ELR (cell line): ENCODE measurements at regions not wholly inside any gene's neighbourhood (a gene's known extent, or its start where the extent isn't known, plus 50 kb on each side); places are given as distances from the start of the nearest gene placed in this dataset.

Experiments used
- DNase-seq: peaks from one replicate; pipeline ENCODE4 v3.0.0-alpha.2; 2015; ENCODE audit warnings: low read depth

DNA sequence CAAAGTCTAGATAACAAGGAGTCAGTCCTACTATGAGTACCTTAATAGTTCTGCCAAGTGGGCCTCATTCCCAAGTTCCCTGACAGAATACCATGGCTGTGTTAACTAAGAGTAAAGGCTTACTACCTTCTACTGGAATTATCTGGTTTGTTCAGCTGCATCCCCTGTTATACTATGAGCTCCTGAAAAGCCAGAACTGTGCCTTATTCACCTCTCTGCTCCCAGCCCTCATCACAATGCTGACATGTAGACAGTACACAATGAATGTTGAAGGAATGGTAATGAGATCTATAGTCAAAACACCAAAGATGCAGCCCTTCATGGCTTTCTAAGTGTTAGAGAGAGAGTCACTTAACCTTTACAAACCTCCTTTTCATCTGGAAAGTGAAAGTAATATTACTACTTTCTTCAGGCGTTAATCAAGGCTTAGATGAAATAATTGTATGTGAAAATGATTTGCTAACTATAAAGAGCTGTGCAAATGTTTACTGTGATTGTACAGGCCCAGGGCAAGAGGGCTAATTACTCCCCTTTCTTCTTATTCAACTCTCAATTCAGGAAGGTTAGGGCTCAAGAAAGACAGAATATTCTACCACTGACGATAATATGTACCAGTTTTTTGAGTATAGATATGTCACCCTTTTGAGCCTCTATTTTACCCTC lies 70.3 kb upstream of the MROH9 start:
- DNase-seq: no peak

DNA sequence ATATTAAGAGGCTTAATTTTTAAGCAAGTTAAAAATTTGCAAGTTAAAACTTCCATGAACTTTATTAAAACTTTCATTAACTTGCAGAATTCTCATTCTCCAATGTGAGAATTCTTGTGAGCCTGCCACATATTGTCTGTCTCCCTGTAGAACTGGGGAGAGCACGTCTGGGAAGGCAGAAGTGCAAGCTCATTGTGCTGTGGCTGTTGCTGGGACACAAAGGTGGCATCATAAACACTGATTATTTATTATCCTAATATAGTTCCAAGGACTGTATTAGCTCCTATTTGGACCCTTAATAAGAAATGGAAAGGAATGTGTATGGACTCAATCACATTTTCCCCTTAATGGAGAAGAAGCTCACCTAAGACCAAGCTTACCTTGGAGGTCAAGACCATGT lies 68.7 kb upstream of the MROH9 start:
- no peak for DNase-seq

DNA sequence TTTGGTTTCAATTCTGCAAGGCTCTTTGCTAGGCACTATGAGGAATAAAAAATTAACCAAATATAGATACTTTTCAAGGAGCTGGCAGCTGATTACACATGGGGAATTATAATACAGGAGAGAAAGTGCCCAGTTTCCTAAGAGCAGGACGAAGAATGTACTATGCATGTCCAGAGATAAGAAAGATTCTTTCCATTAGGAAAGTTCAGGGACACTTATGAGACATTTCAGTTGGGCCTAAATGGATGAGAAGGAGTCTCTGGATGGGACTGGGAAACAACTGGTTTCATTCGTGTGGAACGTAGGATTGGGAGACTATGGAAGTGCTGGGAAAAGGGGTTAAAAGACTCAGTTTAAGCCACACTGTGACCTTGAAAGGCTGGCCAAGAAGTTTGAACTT lies 63.5 kb upstream of the MROH9 start:
- no peak for DNase-seq

DNA sequence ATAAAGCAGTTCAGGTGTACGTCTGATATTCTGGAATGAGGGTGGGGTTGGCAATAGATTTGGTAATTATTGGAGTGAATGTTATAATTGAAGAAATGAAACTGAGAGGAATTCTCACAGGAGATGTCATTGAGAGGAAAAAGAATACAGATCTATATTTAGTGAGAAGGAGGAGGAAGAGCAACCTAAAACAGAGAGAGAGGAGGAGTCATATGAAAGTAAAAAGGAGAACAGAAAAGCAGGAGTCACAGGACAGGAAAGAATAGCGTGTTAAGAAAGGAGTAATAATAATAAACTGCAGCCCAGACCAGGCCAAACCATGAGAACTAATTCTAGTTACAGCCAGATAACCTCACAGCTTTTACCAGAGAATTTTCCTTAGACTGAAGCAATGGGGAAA lies 62.7 kb upstream of the MROH9 start:
- no peak for DNase-seq

DNA sequence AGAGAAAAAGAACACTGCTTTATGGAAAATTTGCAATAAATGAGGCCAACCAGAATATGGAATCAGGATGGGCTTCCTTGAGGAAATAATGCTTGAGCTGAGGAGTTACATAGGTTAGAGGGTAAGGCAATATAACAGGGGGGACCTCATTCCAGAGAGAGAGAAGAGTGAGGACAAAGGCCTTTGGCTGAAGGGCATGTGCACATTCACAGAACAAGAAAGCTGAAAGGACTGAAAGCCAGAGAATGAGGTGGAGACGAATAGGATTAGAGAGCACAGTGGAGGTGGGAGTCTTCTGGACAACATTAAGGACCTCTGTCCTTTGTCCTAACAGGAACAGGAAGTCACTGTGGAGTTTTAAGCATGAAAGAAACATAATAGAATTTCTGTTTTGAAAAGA lies 60.7 kb upstream of the MROH9 start:
- no peak for DNase-seq

DNA sequence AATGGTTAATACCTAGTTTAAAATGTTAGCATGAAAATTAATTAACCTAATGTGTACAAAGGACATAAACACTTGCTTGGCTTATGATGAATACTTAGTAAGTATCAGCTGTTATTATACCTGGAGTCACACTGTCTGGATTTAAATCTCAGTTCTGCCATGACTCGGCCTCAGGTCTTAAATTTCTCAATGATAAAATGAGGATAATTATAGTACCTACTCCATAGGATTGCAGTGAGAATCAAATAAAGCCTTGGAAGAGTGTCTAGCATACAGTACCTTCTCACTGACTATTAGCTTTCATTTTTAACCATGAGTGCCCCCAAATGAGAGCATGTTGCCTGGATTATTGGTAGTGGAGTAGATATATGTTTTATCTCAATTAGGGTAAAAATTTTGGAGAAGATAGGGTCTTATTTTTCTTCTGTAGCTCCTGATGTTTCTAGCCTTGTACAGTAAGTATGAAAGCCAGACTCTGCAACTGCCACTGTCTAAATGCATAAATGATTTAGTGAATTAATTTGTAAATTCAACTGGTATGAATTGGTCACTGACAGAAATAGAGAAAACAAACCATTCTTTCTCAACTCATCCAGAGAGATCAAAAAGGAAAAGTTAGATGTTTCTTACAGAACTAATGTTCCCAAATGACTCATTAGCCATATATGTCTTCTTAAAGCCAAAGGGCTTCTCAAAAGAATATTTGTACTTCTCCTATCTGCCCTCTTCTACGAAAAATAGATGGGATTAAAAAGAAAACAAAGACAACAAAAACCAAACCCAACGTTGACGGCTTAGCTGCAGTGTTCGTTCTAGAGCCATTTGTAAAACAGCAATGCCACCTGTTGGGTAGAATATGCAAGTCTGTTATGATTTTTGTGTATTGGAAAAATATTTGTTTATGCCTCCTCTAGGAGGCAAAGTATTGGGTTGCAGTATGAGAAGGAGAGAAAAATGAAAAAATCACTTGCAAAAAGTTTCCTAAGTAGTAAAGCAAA lies 53.8 kb upstream of the MROH9 start:
- peak; percentile 22 for DNase-seq
